SK-N-SH treated with all-trans-retinoic acid at 6 μM for 48 hours (cell line): ENCODE measurements at regions not wholly inside any gene's neighbourhood (a gene's known extent, or its start where the extent isn't known, plus 50 kb on each side); places are given as distances from the start of the nearest gene placed in this dataset.

Source experiments
- ARNTL ChIP-seq: fragments of 450-650 bp; formaldehyde crosslinking; IDR thresholded peaks from 2 replicates; pipeline ENCODE4 v1.5.0; 2020; ENCODE audit warnings: low read depth, mild to moderate bottlenecking, moderate library complexity, borderline replicate concordance
- TOX ChIP-seq: fragments of 250-450 bp; sonication (Bioruptor Pico); IDR thresholded peaks from 2 replicates; pipeline ENCODE4 v1.8.0; 2021; ENCODE audit warnings: mild to moderate bottlenecking, moderate library complexity, borderline replicate concordance
- ZFP30 ChIP-seq: fragments of 450-650 bp; formaldehyde crosslinking; IDR thresholded peaks from 2 replicates; pipeline ENCODE4 v1.5.0; 2022; ENCODE audit warnings: mild to moderate bottlenecking, moderate library complexity
- ZNF8 ChIP-seq: fragments of 450-650 bp; formaldehyde crosslinking; IDR thresholded peaks from 2 replicates; pipeline ENCODE4 v1.5.0; 2020; ENCODE audit warnings: mild to moderate bottlenecking, moderate library complexity

DNA sequence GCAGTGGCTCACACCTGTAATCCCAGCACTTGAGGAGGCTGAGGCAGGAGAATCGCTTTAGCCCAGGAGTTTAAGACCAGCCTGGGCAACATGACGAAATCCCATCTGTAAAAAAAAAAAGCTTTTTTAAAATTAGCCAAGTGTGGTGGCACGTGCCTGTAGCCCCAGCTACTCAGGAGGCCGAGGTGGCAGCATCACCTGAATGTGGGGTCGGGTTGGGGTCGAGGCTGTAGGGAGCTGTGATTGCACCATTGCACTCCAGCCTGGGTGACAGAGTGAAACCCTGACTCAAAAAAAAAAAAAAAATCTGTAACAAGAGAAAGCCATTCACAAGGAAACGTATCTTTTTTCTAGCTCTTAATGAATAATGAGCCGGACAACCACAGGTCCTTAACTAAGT is 74.7 kb upstream of the DLG1 start:
- TF ChIP-seq ZNF8 (CRISPR knock-in tag) (no peak), ZFP30 (CRISPR knock-in tag) (no peak), TOX (CRISPR knock-in tag) (no peak), ARNTL (CRISPR knock-in tag) (no peak)
